HT-29 (cell line): ENCODE measurements at regions not wholly inside any gene's neighbourhood (a gene's known extent, or its start where the extent isn't known, plus 50 kb on each side); places are given as distances from the start of the nearest gene placed in this dataset.
"Not testable (repeated sequence)": the region's sequence is repeated elsewhere in the genome, so short reads cannot be mapped to it uniquely, and the experiment has no call there.

ENCODE experiments used
- DNase-seq: peaks from one replicate; pipeline ENCODE4 v3.0.0-alpha.2; 2015; ENCODE audit warnings: low spot score

- DNase-seq, result no peak
Observed at GRCh38 chr5:123294544-123294943, 128.7 kb downstream of the CEP120 start.

DNA sequence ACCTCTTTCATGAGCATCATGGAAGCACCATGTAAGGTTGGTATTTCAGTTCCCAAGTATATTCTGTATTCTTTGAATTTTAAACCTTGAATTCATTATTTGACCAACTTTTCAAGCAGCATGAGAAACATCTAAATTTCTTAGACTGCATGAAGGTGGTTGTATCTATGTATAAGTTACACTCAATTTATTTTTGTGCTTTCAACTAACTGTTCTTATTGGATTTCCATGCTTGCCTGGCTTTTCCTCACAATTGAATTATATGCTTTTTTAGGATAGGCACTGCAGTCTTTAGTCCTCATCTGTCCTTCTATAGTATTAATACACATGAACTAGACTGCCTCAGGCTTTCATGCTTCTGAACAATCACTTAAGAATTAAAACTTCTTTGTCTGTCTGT is 134.0 kb downstream of the CEP120 start:
- no peak for DNase-seq

- no peak for DNase-seq
Observed at GRCh38 chr5:123287881-123288280, 135.3 kb downstream of the CEP120 start.

- no peak for DNase-seq
Observed at GRCh38 chr5:123286891-123287290, 136.3 kb downstream of the CEP120 start.

- DNase-seq, result no peak
Observed at GRCh38 chr5:123285122-123286023, 137.8 kb downstream of the CEP120 start.

DNA sequence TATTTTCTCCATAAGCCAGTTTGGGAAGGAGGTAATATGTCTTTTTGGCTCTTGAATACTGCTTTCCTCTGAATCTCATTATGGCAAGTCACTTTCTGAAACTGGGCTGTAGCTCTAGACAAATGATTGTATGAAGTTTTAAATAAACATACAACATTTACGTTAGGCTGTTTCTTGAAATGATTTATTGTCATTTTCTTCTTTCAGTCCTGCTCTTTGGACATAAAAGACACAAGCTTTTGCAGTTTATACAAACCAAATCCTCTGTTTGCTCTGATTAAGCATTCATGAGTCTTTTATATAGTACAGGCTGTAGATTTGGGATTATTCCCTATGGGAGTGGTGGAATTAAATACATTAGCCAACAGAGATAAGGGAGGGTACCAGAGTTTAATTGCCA is 139.7 kb downstream of the CEP120 start:
- no peak for DNase-seq

GRCh38 chr5:123283031-123283430 is 140.2 kb downstream of the CEP120 start:
- DNase-seq, result no peak

- no peak for DNase-seq
Observed at GRCh38 chr5:123282444-123282843, 140.8 kb downstream of the CEP120 start.

GRCh38 chr5:123280854-123281253 is 142.3 kb downstream of the CEP120 start:
- DNase-seq, result not testable (repeated sequence)

- no peak for DNase-seq
Observed at GRCh38 chr5:123279136-123279535, 144.1 kb downstream of the CEP120 start.

DNA sequence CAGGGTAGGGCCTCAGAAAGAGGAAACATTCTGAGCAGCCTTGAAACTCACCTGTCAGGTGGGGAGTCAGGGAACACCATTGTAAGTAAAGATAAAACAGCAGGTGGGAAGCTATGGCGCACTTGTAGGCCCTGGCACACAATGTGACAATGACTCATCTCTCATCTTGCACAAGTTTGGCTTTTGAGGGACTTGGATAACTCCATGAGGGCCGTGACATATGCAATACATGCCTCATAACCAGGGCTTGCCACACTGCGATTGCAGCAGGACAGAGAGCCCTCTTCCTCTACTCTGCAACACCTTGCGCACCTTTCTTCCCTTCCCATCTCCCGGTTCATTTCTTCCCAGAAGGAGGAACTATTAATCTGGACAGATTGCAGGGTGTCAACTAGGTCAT is 144.9 kb downstream of the CEP120 start:
- no peak for DNase-seq

DNA sequence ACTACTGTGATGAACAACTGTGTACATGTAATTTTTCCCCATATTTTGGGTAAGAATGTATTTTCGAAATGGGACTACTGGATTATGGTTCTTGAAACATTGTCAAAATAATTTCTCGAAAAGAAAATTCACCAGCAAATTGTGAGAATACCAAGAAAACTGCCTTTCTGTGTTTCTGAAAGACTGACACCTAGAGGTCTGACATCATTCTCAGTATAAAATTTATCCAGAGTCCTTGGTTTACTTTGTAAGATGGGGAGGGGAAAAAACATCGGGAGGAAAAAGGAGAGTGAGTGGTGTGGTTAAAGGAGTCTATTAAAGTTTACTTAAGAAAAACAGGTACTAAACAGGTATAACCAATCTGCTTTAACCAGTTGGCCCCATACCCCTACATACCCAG is 149.2 kb downstream of the CEP120 start:
- peak; percentile 32 for DNase-seq

DNA sequence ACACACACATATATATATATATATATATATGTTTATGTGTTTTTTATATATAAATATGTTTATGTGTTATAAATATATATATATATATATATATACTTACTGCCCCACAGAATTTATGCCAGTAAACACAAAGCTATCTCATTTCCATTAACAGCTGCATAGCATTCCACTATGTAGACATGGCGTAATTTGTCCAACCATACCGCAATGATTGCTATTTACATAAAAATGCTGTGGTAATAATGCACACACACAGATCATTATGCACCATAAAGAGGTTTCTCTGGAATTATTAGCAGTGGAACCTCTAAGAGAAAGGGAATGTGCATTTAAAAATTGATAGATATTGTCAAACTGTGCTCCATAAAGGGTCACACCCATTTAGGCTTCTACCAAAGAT is 150.1 kb downstream of the CEP120 start:
- DNase-seq, result no peak

DNA sequence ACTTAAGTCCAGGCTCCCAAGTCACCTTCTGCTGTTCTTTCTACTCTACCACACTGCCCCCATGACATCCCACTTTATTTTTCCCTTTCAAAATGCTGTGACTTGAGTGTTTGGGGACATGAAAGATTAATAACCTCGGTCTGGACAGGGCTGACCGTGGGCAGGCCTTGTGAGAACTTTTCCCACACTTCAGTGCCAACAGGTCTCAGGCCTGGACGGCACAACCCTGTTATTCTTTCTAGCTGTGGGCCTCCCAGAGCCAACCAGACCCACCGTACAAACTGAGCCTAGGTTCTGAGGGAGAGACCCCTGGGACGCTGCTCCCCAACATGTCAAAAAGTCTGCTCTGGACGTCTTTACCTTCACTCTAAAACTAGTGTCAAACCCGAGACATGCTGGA is 153.4 kb downstream of the CEP120 start:
- DNase-seq, result no peak

DNA sequence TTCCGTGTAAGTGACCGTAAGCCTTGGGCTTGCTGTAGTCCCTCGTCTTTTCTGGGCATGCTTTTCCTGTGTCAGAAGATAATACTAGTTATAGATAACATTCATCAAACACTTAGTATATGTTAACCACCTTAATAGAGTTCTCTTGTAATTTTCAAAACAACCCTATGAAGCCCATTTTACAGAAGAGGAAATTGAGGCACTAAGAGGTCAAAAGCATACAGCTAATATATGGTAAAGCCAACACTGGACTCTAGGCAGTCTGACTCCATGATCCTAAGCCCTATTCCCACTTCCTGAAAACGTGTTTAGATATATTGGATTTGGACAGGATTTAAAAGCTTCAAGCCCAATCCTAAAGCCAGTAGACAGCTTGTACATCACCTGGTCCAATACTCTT is 153.8 kb downstream of the CEP120 start:
- no peak for DNase-seq

GRCh38 chr5:123266365-123266764 is 156.8 kb downstream of the CEP120 start:
- DNase-seq, result no peak

GRCh38 chr5:123265551-123265950 is 157.7 kb downstream of the CEP120 start:
- no peak for DNase-seq

- DNase-seq, result no peak
Observed at GRCh38 chr5:123264394-123264793, 158.8 kb downstream of the CEP120 start.

GRCh38 chr5:123263859-123264258 is 159.3 kb downstream of the CEP120 start:
- DNase-seq, result no peak

GRCh38 chr5:123262216-123262823 is 160.9 kb downstream of the CEP120 start:
- no peak for DNase-seq

GRCh38 chr5:123261752-123262151 is 161.5 kb downstream of the CEP120 start:
- no peak for DNase-seq

DNA sequence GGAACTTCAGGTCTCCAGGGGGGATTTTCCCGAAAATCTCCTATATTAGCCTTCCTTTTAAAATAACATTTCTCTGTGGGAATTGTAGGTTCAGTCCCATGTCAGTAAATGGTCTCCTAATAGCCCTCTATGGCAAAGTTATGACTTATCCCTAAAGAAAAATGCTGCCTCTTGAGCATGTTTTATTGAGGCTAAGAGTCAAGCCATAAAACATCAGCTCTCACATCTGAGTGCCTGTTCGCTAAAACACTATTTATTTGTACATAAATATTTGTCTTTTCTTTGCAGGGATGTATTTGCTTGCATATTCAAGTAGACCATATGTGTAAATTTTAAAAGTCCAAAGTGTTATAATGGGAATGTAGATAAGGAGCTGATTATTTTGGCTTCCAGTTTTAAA is 160.4 kb downstream of the PRDM6 start:
- DNase-seq, result no peak

DNA sequence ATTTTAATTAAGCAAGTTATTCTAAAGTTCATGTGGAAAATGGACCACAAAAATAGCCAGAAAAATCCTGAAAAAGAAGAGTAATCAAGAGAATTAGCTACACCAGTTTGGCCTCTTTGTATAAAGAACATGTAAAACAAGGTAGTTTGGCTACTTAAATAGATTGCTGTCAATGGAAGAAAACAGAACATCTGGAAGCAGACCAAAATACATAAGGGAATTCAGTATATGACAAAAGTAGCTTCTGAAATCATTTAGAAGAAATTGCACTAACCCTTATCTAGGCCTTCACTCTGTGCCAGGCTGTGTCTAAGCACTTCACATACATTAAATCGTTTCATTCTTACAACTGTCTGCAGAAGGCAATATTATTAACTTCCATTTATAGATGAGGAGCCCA is 156.6 kb downstream of the PRDM6 start:
- DNase-seq, result no peak
